ENCODE measurements at regions not wholly inside any gene's neighbourhood (a gene's known extent, or its start where the extent isn't known, plus 50 kb on each side); places are given as distances from the start of the nearest gene placed in this dataset.

GRCh38 chr3:80050826-80051601, 283.2 kb upstream of the ROBO1 start:
- TF ChIP-seq CTCF (conservative IDR thresholded peaks at IDR 0.05; ENCODE audit: low read length), result no peak
- TF ChIP-seq EZH2phosphoT487 (IDR thresholded peaks at IDR 0.05; ENCODE audit: borderline replicate concordance, low read depth, low read length), result no peak
